HFF-Myc (cell line): ENCODE measurements at regions not wholly inside any gene's neighbourhood (a gene's known extent, or its start where the extent isn't known, plus 50 kb on each side); places are given as distances from the start of the nearest gene placed in this dataset.
"Not testable (repeated sequence)": the region's sequence is repeated elsewhere in the genome, so short reads cannot be mapped to it uniquely, and the experiment has no call there.

Source experiments
- DNase-seq: peaks from one replicate; pipeline ENCODE4 v3.0.0-alpha.2; 2011; ENCODE audit warnings: low read depth; ENCODE audit errors: extremely low read depth
- H3K4me3 ChIP-seq: replicated peaks from 2 replicates; pipeline ENCODE4 v1.5.1; 2011; ENCODE audit warnings: low read depth, mild to moderate bottlenecking, control low read depth, low read length
- CTCF ChIP-seq: IDR thresholded peaks from 2 replicates; pipeline ENCODE4 v1.5.1; 2012; ENCODE audit warnings: mild to moderate bottlenecking, low read depth, low read length, control low read depth; ENCODE audit errors: missing control alignments

- DNase-seq = no peak
- TF ChIP-seq CTCF = no peak
- H3K4me3 ChIP-seq = no peak overlapping the region
Observed at GRCh38 chr11:12585861-12586260, 88.4 kb upstream of the TEAD1 start.

DNA sequence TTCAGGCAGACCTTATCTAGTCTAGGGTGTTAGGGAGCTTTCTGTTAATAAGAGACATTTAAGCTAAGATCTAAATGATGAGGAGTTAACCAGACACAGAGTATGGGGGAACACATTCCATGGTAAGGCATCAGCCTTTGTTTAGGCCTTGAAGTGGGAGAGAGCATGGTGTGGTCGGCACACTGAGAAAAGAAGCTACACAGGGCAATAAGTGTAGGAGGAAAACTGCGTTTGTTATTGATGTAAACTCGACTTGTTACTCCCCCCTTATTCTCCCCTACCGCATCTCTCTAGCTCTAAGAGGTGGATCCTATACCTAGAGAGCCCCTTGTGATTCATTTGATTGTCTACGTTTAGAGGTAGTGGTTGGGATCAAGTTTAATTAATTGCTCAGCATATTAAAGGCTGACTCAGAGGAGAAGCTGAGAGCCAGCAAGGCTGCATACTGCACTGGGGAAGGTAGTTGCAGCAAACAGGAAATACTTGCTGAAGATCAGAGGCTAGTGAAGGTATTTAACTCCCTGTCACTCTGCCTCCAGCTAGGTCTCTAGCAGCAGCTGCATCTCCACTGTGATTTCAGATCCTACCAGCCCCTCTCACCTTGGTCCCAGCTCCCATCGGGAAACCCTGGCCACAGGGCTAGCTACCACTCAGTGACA lies 86.8 kb upstream of the TEAD1 start:
- no peak for DNase-seq
- TF ChIP-seq CTCF = no peak
- H3K4me3 ChIP-seq = no peak overlapping the region

DNA sequence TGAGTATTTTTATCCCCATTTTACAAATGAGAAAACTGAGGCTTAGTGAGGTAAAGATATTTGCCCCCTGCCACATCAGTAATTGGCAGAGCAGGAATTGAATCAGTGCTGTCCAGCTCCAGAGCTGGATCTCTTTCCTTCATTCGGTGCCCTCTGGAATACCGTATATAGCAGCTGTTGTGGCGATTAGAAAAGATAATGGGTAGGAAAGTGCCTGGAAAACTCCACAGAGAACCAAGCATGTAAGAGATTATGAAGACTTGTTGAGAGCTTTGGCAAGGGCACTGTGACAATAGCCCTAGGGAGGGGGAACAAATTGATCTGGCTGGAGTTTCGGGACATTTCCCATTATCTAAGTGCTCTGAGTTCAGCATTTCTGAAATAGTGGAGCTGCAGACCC lies 82.5 kb upstream of the TEAD1 start:
- TF ChIP-seq CTCF = no peak
- no peak for DNase-seq
- H3K4me3 ChIP-seq = no peak overlapping the region

- H3K4me3 ChIP-seq = no peak overlapping the region
- no peak for TF ChIP-seq CTCF
- DNase-seq = no peak
Observed at GRCh38 chr11:12592283-12592682, 81.9 kb upstream of the TEAD1 start.

GRCh38 chr11:12595089-12595847 lies 79.0 kb upstream of the TEAD1 start:
- not testable (repeated sequence) for H3K4me3 ChIP-seq, DNase-seq

DNA sequence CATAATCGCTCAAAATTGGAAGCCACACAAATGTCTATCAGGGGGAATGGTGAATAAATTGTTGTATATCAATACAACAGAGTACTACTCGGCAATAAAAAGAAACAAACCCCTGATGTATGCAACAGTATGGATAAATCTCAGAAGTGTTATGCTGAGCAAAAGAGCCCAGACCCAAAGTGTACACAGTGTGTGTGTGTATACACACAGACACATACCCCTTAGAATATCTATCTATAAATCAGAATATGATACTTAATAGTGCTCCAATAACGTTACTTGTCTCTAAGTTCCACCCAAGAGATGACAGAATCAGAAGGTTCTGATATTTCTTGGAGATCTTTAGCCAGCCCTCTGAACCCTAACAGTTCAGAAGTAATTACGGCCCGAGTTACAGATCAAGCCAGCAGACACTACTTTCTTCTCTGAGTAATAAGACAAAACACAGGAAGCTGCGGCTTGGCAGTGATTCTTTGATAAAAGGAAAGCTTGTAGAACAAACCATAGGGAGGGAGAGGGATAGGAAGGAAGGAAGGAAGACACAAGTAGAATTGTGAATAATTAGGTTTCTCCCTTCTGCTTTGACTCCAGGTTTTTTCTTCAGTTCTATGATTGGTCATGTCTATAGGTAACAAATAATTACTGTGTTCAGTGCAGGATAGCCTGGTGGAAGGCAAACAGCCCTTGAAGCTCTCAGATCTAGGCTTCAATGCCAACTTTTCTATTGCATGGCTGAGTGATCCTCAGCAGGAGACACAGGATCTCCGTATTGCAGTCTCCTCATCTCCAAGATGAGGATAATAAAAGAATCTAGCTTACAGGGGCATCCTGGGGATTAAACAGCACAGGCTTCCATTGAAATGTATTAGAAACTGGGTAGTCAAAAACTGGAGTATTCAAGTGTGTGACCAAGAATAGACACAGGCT lies 75.6 kb upstream of the TEAD1 start:
- no peak for DNase-seq
- no peak overlapping the region for H3K4me3 ChIP-seq
- no peak for TF ChIP-seq CTCF

- peak; percentile 46 for TF ChIP-seq CTCF
- H3K4me3 ChIP-seq = no peak overlapping the region
- DNase-seq = no peak
Observed at GRCh38 chr11:12599408-12600143, 74.6 kb upstream of the TEAD1 start.
